HK-2 (cell line): ENCODE measurements at regions not wholly inside any gene's neighbourhood (a gene's known extent, or its start where the extent isn't known, plus 50 kb on each side); places are given as distances from the start of the nearest gene placed in this dataset.
"Not testable (repeated sequence)": the region's sequence is repeated elsewhere in the genome, so short reads cannot be mapped to it uniquely, and the experiment has no call there.

Source experiments
- DNase-seq: peaks from one replicate; pipeline ENCODE4 v3.0.0-alpha.2; 2018; ENCODE audit not compliant: unreplicated experiment

DNA sequence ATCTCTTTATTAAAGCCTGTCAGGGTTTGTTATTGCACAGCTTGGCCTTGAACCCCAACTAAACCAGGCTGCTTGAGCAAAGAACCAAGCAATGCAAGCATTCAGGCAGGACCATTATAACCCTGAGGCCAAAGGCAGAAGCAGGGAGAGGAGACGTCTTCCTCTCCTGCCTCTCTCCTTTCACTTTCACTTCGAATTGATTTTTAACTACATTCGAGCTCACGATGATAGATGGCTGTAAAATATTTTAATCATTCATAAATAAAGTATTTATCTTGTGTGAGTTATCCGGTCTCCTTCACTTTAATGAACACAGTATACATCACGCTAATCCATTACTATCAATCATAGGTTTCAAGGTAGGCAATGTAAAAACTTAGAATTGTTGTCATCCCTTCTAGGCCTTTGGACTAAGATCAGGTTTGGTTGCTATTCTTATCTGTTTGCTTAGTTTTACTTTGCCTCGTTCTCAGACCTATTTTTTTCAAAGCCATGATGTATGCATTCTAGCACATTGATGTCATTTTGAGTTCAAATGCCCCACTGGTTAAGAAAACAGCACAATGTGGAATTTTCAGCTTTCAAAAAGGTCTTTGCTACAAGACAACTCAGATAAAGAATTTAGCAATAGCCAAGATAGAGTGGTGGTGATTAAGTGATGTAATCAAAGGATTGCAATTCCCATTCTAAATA is 480.2 kb upstream of the RUNX1 start:
- no peak for DNase-seq

DNA sequence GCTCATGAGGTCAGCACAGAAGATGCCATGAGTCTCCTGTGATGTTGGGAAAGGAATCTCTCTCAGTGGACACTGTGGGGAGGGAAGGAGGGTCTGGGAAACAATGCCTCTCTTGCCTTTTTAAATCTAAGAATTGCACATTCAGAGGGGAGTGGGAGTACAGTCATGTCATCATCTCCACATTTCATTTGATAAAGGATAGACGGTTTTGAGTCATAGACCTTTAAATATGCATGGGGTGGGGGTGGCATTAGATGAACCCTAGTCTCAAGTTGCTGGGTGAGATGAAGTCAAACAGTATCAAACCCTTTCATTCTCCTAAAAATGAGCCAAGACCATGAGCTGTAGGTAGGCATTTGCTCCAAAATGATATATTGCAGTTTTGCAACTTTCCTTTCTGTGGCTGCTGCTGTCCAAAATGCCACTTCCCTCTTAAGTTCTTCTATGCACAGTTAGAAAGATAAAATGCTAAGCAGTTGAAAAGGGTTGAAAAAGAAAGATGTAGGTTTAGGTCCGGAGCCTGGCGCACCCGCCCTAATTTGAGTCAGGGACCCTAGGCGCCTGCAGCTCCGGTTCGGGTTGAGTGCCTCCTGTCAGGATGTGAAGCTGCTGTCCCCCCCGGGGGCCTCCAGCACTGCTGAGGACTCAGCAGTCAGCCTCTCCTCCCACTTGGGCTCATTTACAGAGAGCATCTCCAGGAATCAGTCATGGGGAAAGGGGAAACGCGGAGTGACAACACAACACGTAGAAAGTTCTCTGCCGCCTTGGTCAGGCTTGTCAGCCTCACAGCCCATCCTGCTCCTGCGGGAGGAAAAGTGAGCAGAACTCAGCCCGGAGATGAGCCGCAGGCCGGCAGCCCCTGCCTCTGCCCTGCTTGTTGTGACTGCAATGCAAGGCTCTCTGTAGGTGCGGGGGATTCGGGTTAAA is 479.3 kb upstream of the RUNX1 start:
- DNase-seq = no peak

DNA sequence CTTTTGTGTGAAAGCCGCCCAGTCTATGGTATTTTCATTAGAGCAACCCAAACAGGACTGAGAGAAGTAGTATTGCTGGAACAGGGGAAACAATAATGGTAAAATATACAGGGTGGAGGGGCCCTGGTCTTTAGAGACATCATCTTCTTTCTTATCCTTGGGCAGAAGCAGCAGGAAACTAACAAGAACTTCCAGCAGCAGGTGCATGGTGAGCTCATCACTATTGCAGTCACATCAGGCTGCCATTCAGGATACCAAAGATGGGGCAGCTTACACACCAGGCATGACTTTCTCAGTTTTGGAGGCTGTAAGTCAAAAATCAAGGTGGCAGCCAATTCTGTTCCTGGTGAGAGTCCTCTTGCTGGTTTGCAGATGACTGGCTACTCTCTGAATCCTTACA is 478.3 kb upstream of the RUNX1 start:
- DNase-seq = no peak

DNA sequence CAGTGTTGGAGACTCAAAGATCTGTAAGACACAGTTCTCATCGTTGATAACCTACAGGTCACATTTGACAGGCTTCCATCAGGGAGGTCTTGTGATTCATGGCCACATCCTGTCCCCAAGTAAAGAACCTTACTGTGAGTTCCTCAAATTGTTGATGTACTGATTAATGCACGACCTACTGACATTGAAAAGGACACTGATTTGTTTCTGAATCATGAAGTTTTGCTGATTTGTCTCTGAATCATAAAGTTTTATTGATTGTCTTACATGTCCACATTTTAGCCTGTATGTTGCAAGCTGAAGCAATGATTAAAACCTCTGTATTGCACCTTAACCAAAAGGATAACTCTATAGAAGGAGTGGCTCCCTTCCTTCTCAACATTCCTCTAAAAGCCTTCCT is 476.3 kb upstream of the RUNX1 start:
- DNase-seq = no peak

DNA sequence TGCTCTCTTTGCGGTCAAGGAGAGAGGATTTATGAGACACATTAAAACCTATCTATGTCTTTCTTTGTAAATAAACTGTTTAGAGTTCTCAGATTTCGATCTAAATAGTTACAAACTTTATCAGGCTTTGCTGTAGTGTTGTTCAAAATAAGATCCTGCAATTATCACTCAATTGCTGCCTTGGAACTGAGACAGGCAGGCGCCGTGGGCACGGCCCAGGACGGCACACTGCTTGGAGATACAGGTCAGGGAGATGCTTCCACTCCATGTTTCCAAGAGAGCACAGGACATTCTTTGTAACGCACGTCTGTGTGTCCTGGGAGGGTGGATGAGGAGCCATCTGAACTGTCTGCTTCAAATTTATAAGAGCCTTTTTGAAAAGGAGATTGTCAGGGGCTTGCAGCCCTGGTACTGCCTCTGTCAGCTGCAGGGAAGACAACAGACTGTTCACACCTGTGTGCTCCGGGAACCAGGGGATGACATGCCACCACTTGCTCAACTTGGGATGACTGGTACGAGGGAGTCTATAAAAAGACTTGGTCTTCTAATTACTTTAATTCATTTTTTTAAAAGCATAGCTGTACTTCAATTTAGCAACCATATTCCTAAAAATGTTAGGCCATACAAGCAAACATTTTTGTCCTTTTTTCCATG is 472.9 kb upstream of the RUNX1 start:
- DNase-seq = no peak

DNA sequence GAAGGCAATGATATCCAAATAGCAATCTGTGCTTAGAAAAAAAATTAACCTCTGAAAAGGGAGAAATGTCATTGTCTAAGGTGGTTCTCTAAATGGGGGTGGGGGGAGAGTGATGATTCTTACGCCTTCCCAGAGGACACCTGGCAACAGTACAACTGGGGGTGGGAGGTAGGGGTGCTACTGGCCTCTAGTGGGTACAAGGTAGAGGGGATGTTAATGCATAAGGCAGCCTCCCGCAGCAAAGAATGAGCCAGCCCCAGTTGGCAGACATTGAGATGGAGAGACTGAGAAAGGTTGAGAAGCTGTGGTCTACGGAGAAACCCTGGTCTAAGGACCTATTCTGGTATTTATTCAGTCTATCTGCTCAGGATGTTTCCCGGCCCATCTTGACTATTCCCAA is 472.2 kb upstream of the RUNX1 start:
- no peak for DNase-seq

DNA sequence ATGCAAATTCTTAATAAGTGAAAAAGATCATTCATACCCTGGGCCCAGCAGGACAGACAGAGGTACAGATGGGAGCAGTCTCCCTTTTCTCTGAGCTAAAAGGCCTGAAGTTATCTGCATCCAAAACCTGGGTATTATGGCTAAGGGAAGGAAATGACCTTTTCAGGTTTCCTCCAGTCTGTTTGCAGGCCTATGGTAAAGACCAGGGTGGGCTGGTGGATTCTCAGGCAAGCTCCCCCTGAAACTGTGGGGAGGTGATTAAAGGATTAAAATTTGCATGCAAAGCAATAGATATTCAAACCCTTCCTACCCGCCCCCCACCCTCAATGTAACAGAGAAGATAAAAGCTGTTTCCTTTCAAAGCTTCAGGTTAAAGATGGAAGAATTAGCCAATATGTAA is 471.8 kb upstream of the RUNX1 start:
- DNase-seq = no peak

DNA sequence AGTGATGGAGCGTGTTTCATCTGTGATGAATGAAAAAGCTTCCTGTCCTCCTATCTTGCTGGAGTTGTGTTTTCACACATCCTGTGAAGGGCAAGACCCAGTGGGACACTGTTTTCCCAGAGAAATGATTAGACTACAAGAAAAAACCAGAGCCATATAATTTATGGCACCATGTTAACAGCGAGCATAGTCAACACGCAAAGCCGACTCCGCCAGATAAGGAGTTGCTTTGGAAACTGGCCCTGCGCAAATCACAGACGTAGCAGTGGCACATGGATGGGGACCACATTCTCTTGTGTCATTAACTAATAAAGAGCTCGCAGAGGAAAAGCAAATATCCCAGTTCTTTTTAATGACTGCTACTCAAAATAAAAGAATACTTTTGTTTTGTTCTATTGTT is 471.2 kb upstream of the RUNX1 start:
- DNase-seq = no peak

DNA sequence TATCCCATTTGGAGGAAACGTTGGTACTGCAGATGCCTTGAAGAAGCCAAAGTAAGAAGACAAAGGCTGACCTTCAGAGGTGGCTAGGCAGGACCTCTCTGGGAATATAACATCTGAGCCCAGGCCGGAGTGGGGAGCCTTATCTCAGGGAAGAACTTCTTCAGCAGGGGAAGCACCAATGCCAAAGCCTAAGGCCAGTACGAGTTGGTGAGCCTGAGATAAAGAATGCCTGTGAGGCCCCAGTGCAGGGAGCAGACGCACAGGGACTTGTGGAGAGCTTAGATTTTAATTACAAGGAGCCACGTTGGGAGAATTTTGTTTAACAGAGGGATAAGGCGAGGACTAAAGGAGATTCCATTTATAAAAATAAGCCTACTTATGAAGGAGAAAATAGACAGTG is 468.8 kb upstream of the RUNX1 start:
- no peak for DNase-seq

DNA sequence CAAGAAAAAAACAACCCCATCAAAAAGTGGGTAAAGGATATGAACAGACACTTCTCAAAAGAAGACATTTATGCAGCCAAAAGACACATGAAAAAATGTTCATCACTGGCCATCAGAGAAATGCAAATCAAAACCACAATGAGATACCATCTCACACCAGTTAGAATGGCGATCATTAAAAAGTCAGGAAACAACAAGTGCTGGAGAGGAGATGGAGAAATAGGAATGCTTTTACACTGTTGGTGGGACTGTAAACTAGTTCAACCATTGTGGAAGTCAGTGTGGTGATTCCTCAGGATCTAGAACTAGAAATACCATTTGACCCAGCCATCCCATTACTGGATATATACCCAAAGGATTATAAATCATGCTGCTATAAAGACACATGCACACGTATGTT is 467.2 kb upstream of the RUNX1 start:
- not testable (repeated sequence) for DNase-seq

DNA sequence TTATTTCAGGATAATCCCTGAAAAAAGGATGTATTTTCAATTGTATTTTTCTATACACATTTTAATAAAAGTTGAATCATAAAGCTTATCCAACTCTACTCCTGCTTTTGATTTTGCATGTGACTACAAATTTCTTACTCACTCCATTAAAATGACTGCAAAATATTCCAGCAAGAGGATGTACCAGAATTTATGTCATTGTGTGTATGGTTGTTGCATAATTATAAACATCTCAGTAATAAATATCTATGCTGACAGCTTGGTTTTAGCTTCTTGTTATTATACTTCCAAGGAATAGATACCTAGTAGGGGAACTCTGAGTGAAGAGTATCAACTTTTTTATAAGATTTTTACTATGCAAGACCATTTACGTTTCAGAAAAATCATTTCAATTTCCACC is 463.2 kb upstream of the RUNX1 start:
- no peak for DNase-seq

DNA sequence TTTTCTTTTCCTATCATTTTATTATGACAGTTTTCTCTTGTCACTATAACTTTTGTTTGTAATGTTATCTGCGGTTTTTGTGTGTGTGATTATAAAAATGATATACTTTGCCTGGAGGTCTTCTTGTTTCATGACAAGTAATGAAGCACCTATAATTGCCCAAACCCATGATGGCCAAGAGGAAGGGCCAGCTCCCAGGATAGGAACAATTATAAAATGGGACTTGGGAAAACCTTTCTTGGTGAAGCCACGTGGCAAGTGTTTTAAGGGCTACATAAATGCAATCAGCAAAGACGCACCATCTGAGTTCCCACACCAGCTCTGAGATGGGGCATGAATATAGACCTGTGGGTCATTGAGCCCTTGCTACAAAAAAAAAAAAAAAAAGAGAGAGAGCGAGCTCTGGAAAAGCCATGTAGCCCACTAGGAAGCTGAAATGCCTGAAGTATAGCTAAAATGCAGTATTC is 462.6 kb upstream of the RUNX1 start:
- no peak for DNase-seq

DNA sequence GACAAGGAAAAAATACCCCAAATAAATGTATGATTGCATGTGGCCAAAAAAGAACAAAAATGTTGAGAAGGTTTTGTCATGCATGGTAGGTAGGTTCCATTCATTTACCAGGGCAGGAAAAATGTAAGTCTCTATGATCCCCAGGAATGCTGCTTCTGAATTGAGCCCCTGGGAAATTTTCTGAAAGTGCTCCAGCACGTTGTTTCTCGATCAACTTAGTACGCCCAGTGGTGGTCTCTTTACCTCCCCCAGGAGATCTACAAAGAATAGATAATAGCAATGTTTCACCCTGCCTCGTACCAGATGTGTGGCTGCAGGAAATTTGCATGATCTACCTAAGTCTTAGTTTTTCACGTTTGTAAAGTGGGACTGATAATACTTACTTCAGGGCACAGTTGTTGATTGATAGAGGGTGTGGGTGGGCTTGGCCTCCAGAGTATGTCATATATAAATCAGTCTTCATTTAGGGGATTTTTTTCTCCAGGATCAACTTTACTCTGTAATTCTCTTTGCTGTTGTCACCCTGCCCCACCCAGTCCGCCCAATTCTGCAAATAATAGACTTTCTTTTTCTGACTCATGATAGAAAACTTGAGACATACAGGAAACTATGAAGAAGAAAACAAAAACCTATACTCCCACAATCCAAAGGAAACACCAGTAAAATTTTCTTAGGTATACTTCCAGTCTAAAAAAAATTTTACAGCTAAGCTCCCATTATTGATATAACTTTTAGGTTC is 462.0 kb upstream of the RUNX1 start:
- no peak for DNase-seq

DNA sequence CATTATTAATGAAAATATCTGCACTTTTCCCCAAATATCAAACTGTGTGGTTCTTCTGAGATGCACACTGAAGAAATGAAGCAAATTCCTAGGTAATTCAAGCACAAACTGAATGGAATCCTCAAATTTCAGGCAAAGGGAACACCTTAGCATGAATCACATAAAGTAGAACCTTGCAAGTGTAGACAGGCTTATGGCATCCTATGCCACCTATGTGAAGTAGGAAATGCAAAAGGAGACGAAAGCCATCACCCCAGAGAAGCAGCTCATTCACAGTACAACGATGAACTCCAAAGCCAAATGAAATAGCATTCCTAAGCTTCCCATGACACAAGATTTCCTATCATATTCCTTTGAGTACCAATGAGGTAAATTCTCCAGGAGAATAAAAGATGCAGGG is 461.2 kb upstream of the RUNX1 start:
- DNase-seq = no peak

DNA sequence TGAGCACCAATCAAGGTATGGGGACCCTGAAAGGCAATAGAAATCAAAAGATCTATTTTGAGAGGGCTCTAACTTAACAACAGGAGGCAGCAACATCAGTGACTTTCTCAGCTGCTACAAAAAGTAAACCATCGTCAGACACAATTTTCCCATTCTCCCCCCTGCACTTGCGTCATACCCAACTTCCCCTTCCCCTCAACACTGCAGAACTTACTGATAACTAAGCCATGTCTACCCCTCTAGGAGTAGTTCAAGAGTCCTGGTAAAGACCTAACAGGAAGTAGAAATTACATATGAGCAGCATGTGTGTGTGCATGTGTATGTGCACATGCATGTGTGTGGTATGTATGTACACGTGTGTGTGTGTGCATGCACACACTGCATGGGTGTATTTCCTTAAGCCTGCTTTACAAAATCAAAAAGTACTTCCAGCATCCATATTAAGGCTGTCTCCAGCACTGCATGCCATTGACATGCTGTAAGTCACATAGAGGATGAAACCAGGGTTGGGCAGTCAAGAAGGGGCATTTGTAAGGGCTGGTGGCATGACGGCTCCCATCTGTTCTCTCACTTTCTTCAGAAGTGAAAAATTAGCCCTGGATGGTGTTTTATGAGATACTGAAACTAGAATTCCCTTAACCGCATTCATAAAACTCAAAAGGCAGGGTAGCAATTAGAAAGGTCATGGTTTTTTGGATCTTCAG is 460.1 kb upstream of the RUNX1 start:
- DNase-seq = no peak

DNA sequence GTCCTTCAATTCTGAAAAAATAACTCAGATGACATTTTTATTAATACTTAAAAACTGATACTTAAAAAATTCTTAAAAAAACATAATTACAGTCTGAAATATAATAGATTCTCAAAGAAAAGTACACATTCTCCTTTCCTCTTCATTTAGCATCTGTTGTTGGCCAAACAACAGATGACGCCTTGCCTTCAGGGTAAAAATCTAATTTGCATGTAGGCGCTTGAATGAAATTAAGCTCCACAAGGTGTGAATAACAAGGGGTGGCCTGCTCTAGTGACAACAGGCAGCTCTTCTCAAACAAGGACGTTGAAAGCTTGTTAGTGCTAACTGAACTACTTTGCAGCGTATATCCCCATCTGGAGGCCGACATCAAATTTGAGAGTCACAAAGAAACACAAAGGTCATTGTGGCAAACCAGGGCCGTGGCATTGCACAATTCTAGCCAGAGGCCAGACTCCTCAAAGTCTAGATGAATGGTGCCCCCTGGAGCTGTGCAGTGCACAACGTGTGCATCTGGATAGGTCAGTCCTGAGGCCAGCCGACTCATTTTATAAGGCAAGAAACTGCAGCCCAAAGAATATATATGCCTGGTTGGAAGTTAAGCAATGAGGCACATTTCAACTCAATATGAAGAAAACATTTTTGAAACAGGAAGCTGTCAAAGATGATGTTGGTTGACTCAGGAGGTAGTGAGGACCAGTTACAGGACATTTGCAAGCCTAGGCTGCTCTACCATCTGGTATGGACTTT is 459.2 kb upstream of the RUNX1 start:
- peak; percentile 2 for DNase-seq

DNA sequence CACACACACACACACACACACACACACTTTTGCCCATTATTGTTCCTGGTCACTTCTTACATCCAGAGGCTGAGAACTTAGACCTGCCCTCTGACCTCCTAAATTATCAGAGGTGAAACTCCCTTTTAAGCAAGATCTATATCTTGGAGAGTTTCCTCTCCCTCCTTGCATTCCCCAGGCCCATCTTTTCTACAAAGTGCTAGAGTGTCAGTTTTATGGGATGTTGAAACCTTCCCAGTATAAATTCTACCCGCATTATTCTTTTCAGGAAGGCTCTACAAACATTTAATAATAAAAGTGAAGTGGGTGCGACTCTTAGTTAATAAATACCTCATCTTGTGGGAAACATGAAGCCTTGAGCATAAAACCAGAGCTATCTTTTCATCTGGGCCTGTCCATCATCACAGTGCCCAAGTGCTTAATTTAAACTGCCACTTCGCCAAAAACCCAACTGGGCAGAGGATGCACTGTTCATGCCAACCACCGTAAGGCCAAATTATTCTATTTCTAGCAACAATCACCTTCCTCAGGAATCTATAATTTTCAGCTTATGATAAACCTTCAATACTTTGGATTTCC is 458.2 kb upstream of the RUNX1 start:
- no peak for DNase-seq

DNA sequence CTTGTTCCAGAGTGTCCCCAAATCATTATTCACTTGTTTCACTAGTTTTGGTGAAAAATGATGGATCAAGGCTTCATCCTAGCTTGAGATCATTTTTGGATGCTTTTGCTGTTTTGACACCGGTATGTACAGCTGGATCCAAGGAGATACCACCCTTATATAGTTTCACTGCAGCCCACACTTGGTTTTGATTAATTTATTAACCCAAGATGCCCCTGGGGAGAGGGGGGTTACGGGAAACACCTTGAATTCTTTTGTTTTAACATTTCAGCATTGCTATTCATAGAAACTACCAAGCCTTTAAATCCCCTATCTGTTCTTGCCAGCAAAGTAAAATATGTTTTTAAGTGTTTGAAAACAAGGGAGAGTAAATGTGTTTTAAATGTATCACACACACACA is 457.7 kb upstream of the RUNX1 start:
- no peak for DNase-seq

DNA sequence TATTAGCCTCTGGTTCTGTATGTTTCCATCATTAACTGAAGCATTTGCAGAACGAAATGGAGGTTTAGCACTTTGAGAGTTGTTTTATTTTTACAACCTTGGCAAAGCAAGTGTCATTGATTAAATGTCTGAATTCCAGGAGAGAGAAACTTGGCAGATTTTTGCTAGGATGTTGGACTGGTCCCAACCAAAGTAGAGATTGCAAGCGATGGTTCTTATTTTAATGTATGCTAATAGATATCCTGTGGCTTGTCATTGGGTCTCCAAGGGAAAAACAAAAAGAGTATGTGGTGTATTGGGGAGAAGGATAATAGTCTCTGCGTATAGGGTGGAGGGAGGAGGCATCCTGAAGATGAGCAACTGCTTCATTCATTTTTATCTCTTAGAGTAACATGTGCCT is 457.2 kb upstream of the RUNX1 start:
- no peak for DNase-seq

DNA sequence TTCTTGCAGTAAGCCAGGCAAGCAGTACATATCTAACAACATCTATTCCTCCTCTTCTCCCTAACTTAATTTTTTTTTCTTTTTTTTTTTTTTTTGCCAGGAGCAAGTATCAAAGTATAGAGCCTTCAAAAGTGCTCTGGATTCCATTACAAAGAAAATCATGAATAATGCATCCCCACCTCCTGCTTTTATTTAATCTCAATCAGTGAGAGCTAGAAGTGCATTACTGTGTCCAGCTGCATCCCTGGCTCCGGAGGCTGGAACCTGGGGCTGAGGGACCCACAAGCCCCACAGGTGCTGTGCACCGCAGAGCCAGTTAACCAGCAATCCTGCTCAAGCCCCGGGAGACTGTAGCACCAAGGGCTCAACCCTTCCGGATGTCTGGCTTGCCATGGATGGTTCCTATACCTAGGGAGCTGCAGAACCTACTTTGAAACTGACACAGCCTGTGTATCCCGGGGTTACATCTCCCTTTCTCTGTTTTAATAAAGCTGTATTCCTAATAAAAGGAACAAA is 455.9 kb upstream of the RUNX1 start:
- no peak for DNase-seq
